ENCODE measurements at regions not wholly inside any gene's neighbourhood (a gene's known extent, or its start where the extent isn't known, plus 50 kb on each side); places are given as distances from the start of the nearest gene placed in this dataset.

- Histone ChIP-seq H3K4me2 (ENCODE audit: low read depth, low read length) (no peak overlapping the region), H3K79me2 (ENCODE audit: insufficient read depth, low read length) (no peaks in the 10 kb centered on the region), H3K36me3 (replicated peaks in 1 of 2; ENCODE audit: control insufficient read depth in 1 of 2, insufficient read depth in 2 of 2, low read length in 2 of 2) (no peaks in the 10 kb centered on the region), H3K4me3 (replicated peaks in 1 of 3; ENCODE audit: insufficient read depth in 1 of 3, low read depth in 2 of 3, low read length in 3 of 3) (no peak overlapping the region), H3K9ac (ENCODE audit: insufficient read depth, low read depth, low read length) (no peak overlapping the region), H3K27ac (ENCODE audit: extremely low read length, insufficient read depth, low read length) (no peak overlapping the region), H3K9me3 (ENCODE audit: low read length) (peaks cover 89% of the 10 kb centered on the region), H3K27me3 (ENCODE audit: control insufficient read depth in 1 of 2, insufficient read depth in 2 of 2, low read length in 2 of 2) (no peaks in the 10 kb centered on the region), H2AFZ (ENCODE audit: low read length) (no peak overlapping the region), H4K20me1 (ENCODE audit: insufficient read depth, low read length) (no peaks in the 10 kb centered on the region), H3K4me1 (ENCODE audit: insufficient read depth, low read length) (no peaks in the 10 kb centered on the region)
- in situ Hi-C loops (cut with HindIII; ENCODE audit: extremely low pct_ligation_motif_present, low pct_unique_long_range_greater_than_20kb) (no loop called here), intact Hi-C loops (cut with micrococcal nuclease; ENCODE audit: unreplicated experiment) (no loop called here)
- ChIA-PET POLR2A (no interaction called here), CTCF (ENCODE audit: low intra/inter-chr PET ratio, low total read pairs) (no interaction called here)
- ATAC-seq (no peak), DNase-seq (ENCODE audit: low spot score) (no peak), FAIRE-seq (no peak)
- no TSS peak for BruUV-seq (replicated peaks)
- 5% methylated on average over 4 of the region's 4 CpGs for WGBS (ENCODE audit: low lambda C conversion rate)
- TF ChIP-seq SRSF1 (optimal IDR thresholded peaks at IDR 0.05; ENCODE audit: low read depth, low read length) (no peak), ZNF616 (CRISPR knock-in tag; IDR thresholded peaks at IDR 0.05; ENCODE audit: low read depth) (no peak), FOXJ3 (CRISPR knock-in tag; IDR thresholded peaks at IDR 0.05; ENCODE audit: borderline replicate concordance) (no peak), GMEB2 (CRISPR knock-in tag; IDR thresholded peaks at IDR 0.05; ENCODE audit: low read depth) (no peak), ZNF740 (CRISPR knock-in tag; IDR thresholded peaks at IDR 0.05) (no peak), RARA (CRISPR knock-in tag; IDR thresholded peaks at IDR 0.05) (no peak), IRF1 (CRISPR knock-in tag; IDR thresholded peaks at IDR 0.05; ENCODE audit: low read depth) (no peak), ZFP37 (CRISPR knock-in tag; IDR thresholded peaks at IDR 0.05; ENCODE audit: borderline replicate concordance) (no peak), HNF1B (CRISPR knock-in tag; IDR thresholded peaks at IDR 0.05) (no peak), ZNF512B (CRISPR knock-in tag; IDR thresholded peaks at IDR 0.05; ENCODE audit: borderline replicate concordance) (no peak), JUNB (CRISPR knock-in tag; IDR thresholded peaks at IDR 0.05; ENCODE audit: borderline replicate concordance) (no peak), ZNF615 (CRISPR knock-in tag; IDR thresholded peaks at IDR 0.05; ENCODE audit: borderline replicate concordance) (no peak)
These were observed 162.0 kb upstream of the ZP4 start for GRCh38 chr1:238052496-238053266.
